CMK (cell line): ENCODE measurements at regions not wholly inside any gene's neighbourhood (a gene's known extent, or its start where the extent isn't known, plus 50 kb on each side); places are given as distances from the start of the nearest gene placed in this dataset.
A peak's percentile ranks its signal among the peaks of the same experiment; 100 is the strongest.
"Not testable (repeated sequence)": the region's sequence is repeated elsewhere in the genome, so short reads cannot be mapped to it uniquely, and the experiment has no call there.

Source experiments
- DNase-seq: peaks from one replicate; pipeline ENCODE4 v3.0.0-alpha.2; 2010; ENCODE audit warnings: low read depth

DNA sequence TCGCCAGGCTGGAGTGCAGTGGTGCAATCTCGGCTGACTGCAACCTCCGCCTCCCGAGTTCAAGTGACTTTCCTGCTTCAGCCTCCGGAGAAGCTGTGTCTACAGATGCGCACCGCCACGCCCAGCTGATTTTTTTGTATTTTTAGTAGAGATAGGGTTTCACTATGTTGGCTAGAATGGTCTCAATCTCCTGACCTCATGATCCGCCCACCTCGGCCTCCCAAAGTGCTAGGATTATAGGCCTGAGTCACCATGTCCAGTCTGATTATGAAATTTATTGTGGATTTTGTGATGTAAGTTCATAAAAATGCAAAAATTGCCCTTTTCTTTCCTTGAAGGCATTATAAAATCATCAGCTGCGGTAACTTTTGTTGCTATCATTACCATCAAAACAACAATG, 1688.3 kb upstream of the ADGRL3 start:
- DNase-seq, result not testable (repeated sequence)

GRCh38 chr4:59517007-59517406, 1683.1 kb upstream of the ADGRL3 start:
- no peak for DNase-seq

DNA sequence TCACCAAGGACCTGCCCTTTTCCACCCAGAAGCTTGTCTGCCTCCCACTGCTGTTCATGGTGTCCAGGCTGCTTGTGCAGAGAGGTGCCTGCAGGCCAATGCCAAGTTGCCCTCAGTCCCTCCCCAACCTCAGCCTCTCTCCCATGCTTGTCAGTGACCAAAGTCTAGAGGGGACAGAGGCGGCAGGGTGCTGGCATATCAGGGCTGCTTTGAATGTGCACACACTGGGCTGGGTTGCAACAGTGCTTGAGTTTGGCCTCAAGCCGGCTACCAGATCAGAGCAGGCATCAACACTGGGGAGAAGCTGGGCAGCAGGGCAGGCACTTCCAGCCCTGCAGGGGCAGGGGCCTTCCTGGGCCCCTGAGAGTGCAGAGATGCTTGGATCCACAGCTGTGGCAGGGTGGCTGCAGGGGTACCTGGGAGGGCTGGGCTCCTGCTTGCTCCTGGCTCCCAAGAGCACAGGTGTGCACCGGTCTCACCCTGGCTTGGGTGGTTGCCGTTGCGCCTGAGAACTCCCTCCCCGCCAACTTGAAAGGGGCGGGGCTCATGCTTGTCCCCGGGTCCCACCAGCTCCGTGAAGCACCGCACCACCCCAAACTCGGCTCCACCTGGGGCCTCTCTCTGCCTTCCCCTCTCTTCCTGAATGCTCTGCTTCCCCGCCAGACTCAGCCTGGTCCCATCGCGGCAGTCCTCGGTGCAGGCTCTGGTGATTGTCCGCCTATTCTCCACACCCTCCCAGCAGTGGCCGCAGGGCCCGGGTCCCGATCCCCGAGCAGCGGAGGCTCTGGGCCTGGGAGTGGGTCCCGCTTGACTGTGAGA, 1681.9 kb upstream of the ADGRL3 start:
- no peak for DNase-seq

GRCh38 chr4:59525885-59526284, 1674.2 kb upstream of the ADGRL3 start:
- DNase-seq, result no peak

DNA sequence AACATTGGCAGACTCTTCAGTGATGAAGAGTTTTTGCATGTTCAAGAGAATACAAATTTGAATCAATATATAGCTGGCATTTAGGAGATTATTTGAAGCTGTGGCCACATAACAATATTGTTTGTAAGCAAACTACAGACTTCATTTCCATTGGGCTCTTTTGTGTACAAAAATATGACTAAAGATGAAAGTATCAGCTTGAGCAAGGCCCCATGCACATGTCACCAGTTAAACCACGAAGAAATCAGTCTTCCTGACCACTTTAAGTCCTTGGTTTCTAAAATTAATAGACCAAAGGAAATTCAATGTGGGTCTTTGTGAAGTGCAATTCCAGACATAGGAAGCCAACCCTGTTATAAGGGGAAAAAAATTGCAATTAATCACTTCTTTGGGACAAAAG, 1664.6 kb upstream of the ADGRL3 start:
- DNase-seq, result no peak

GRCh38 chr4:59536428-59536827, 1663.7 kb upstream of the ADGRL3 start:
- DNase-seq, result no peak

- DNase-seq, result no peak
Measured at GRCh38 chr4:59537246-59537886, 1662.8 kb upstream of the ADGRL3 start.

- no peak for DNase-seq
Measured at GRCh38 chr4:59539401-59539800, 1660.7 kb upstream of the ADGRL3 start.

GRCh38 chr4:59540311-59540710, 1659.8 kb upstream of the ADGRL3 start:
- no peak for DNase-seq

GRCh38 chr4:59553063-59553720, 1646.9 kb upstream of the ADGRL3 start:
- no peak for DNase-seq

DNA sequence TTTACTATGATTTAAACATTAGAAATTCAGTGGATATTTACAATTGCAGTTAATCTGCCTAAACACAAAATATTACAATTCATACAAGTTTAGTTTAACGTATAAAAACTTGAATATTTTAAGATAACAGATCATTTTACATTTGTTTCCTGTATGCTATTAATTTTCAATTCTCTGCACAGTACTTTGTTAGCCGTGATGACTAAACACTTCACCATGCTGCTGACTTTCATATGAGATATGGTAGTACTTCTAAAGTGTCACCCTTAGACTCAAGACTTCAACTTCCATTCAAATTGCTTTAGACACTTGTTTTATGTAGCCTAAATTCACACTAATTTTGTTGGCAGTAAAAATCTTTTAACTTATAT, 1646.4 kb upstream of the ADGRL3 start:
- no peak for DNase-seq

DNA sequence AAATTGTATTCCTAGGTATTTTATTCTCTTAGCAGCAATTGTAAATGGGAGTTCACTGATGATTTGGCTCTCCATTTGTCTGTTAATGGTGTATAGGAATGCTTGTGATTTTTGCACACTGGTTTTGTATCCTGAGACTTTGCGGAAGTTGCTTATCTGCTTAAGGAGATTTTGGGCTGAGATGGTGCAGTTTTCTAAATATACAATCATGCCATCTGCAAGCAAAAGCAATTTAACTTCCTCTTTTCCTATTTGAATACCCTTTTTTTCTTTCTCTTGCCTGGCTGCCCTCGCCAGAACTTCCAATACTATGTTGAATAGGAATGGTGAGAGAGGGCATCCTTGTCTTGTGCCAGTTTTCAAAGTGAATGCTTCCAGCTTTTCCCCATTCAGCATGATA, 1643.9 kb upstream of the ADGRL3 start:
- not testable (repeated sequence) for DNase-seq

DNA sequence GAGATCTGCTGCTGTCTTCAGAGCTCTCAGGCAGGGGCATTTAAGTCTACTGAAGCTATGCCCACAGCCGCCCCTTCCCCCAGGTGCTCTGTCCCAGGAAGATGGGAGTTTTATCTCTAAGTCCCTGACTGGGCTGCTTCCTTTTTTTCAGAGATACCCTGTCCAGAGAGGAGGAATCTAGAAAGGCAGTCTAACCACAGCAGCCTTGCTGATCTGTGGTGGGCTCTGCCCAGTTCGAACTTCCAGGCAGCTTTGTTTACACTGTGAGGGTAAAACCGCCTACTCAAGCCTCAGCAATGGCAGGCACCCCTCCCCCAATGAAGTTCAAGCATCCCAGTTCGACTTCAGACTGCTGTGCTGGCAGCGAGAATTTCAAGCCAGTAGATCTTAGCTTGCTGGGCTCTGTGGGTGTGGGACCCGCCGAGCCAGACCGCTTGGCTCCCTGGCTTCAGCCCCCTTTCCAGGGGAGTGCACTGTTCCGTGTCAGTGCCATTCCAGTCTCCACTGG, 1639.9 kb upstream of the ADGRL3 start:
- peak; percentile 92 for DNase-seq

DNA sequence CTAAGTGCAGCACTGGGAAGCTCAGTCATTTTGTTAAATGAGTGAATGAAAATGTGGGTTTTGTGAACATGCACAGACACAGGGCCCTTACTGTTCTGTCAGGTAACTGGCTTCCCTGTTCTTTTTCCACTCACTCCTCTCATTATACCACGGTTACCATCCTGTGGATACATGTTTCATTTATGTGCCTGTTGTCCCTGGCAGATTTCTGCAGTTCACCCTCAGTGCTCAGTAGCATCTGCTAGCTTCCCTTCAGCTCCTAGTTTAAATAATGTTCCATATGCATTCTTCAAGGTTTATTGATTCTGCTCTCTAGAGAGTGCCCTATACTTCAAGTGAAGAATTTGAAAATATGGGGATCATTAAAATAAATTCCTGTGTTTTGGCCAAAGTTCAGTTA, 1634.3 kb upstream of the ADGRL3 start:
- no peak for DNase-seq

- DNase-seq, result no peak
Measured at GRCh38 chr4:59570860-59571476, 1629.2 kb upstream of the ADGRL3 start.

- no peak for DNase-seq
Measured at GRCh38 chr4:59571805-59572430, 1628.2 kb upstream of the ADGRL3 start.

DNA sequence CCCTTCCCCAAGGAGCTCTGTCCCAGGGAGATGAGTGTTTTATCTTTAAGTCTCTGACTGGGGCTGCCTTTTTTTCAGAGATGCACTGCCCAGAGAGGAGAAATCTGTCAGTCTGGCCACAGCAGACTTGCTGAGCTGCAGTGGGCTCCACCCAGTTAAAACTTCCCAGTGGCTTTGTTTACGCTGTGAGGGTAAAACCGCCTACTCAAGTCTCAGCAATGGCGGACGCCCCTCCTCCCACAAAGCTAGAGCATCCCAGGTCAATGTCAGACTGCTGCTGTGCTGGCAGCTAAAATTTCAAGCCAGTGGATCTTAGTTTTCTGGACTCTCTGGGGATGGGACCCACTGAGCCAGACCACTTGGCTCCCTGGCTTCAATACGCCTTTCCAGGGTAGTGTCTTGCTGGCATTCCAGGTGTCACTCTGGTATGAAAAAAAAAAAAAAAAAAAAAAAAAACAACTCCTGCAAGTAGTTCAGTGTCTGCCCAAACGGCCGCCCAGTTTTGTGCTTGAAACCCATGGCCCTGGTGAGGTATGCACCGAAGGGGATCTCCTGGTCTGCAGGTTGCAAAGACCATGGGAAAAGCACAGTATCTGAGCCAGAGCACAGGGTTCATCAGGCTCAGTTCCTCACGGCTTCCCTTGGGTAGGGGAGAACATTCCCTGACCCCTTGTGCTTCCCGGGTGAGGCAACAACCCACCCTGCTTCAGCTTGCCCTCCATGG, 1616.1 kb upstream of the ADGRL3 start:
- no peak for DNase-seq

DNA sequence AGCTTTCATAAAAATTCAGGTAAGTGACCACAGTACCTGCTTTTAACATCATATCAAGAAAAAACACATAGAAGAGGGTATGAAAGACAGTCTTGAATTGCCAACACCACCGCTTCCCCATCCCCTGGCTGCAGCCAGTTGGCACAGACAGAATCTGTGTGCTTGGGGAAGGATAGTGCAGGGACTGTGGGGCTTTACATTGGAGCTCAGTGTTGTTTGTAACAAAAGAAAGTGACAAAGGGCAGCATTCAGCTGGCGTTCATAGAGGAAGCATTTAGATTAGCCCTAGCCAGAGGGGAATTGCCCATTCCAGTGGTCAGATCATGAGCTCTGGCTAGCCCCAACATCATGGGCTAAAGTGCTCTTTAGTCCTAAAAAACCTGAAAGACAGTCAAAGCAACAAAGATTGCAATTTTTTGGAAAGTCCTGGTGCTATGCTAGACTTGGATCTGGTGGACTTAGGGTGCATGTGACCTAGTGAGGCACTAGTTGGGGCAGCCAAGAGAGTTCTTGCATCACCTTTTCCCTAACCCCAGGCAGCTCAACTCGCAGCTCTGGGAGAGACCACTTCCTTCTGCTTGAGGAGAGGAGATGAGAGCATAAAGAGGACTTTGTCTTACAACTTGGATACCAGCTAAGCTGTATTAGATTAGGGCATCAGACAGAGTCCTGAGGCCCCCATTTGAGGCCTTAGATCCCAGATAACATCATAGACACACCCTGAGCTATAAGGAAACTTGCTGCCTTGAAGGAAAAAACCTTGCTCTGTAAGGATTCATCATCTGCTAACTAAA, 1602.4 kb upstream of the ADGRL3 start:
- peak; percentile 25 for DNase-seq

GRCh38 chr4:59598330-59598618, 1601.9 kb upstream of the ADGRL3 start:
- no peak for DNase-seq

- DNase-seq, result no peak
Measured at GRCh38 chr4:59608466-59608865, 1591.7 kb upstream of the ADGRL3 start.

DNA sequence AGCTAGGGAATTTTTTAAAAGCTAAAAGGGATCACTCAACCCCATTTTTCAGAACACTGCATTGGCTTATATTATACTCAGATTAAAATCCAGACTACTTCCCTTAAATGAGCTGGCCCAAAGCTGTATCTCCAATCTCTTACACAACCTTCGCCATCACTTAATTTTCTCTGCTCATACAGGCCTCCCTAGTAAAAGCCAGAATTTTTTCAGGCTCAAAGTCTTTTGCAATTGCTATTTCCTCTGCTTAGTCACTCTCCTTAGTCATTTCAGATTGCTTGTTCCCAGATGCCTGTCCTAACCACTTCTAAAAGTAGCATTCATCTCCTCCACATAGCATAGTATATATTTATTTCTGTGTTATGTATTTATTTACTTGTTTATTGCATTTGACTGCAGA, 1587.9 kb upstream of the ADGRL3 start:
- DNase-seq, result no peak
